Astrocyte (in vitro differentiated cells and primary cell): ENCODE measurements at regions not wholly inside any gene's neighbourhood (a gene's known extent, or its start where the extent isn't known, plus 50 kb on each side); places are given as distances from the start of the nearest gene placed in this dataset.

Source experiments
- CTCF ChIP-seq: IDR thresholded peaks from 2 replicates; pipeline ENCODE4 v1.5.1; 2011; ENCODE audit warnings: low read depth, mild to moderate bottlenecking, inconsistent platforms, low read length, moderate library complexity; ENCODE audit not compliant: insufficient read depth
- EZH2 ChIP-seq: IDR thresholded peaks from 2 replicates; pipeline ENCODE4 v1.6.1; 2012; ENCODE audit warnings: mild to moderate bottlenecking, low read length, inconsistent platforms; ENCODE audit not compliant: insufficient read depth

DNA sequence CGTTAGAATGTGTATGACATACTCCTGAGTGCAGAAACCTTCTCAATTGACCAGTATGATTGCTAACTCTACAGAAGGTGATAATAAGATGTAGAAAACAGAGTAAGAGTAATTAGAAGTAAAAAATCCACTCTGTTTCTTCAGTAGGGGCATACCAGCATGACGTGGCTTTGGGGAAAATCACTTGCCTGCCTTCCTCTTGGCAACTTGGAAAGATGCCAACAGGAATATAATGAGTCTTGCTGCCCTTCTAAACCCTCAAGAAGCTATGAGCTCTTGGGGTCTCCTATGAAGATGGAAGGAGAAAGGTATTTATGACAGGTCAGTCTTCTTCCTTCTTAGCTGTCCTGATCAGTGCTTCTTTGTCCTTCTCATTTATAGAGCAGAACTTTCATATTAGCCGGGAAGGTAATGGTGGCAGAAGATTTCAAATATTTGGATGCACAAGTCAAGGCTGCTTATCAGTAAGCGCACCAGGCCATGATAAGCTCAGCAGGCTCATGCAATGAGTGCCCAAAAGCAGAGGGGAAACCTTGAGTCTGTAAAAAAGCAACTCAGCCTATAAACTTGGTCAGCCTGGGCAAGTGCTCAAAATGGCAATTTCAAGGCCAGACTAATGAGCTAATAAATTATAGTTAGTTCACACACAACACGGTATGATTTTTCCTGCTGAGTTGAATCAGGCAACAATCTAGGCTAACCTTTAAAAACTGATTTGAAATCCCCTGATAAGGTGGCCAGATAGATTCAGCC lies 69.7 kb upstream of the PPARGC1A start:
- TF ChIP-seq CTCF (no peak), EZH2 (no peak)
